ENCODE measurements at regions not wholly inside any gene's neighbourhood (a gene's known extent, or its start where the extent isn't known, plus 50 kb on each side); places are given as distances from the start of the nearest gene placed in this dataset.
"Not testable (repeated sequence)": the region's sequence is repeated elsewhere in the genome, so short reads cannot be mapped to it uniquely, and the experiment has no call there.

DNA sequence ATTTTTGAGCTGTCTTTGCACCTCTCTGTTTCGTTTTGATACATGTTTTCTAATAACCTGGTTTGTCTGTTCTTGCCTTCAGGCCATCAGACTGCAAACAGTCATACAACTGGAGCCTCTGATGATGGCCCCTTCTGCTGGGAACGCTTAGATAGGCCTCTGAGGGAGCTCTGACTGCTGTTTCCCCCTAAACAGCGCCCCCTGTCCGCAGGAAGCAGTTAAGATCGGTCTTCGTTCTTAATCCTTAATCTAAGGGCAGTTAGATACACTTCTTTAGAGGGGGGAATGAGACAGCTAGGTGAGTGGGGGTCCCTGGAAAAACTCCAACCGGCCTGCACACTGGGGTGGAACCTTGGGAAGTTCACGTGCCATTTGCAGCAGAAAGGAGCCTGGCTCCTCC, 1338.8 kb upstream of the SEL1L start:
- DNase-seq, result no peak

GRCh38 chr14:82878951-82879350, 1345.3 kb upstream of the SEL1L start:
- DNase-seq, result no peak

- DNase-seq, result no peak
Observed at GRCh38 chr14:82879949-82880535, 1346.4 kb upstream of the SEL1L start.

GRCh38 chr14:82886670-82887069, 1353.0 kb upstream of the SEL1L start:
- DNase-seq, result no peak

DNA sequence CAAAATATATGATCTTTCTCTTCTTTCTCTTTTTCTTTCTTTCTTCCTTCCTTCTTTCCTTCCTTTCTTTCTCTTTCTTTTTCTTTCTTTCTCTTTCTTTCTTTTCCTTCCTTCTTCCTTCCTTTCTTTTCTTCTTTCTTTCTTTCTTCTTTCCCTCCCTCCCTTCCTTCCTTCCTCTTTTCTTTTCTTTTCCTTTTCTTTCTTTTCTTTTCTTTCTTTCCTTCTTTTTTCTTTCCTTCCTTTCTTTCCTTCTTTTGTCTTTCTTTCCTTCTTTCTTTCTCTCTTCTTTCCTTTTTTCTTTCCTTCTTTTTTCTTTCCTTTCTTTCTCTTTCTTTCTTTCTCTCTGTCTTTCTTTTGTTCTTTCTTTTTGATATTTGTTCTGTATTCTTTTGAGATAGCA, 1356.0 kb upstream of the SEL1L start:
- DNase-seq, result no peak

GRCh38 chr14:82896476-82896875, 1362.8 kb upstream of the SEL1L start:
- DNase-seq, result no peak

DNA sequence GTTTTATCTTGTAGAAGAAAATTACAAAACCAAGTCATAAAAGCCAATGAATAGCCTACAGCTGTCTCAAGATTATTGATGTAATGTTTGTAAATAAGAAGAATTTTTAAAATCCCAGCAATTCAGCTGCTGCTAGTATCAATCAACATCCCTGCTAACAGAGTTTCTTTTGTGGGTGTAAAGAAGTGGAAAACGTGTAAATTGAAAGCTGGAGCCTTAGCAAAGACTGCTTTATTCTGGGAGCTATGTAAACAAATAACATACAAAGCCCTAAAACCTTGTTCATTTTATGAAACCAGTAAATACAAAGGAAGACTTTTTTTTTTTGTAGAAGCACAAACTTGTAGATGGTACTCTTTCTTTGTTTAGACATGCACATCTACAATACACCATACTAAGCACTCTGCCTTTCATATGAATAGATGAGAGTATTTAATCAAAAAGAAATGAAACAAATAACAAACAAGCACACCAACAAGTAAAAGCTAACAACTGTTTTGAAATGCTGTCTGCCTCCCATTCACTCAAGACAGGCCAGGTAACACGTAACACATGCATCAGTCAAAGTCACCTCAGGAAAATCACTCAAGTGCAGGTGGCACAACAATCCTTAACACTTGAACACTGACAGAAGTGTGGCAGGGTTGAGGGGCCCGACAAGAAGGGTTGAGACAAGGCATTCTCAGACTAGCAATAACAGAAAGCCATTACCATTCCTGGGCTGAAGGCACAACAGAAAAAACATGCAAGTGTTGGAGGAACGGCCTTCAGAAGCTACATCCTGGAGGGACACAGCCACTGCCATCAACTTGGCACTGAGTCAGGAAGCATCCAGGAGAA, 1364.0 kb upstream of the SEL1L start:
- DNase-seq, result no peak

- DNase-seq, result no peak
Observed at GRCh38 chr14:82905762-82906161, 1372.1 kb upstream of the SEL1L start.

GRCh38 chr14:82911930-82912329, 1378.3 kb upstream of the SEL1L start:
- DNase-seq, result no peak

GRCh38 chr14:82913396-82913795, 1379.7 kb upstream of the SEL1L start:
- no peak for DNase-seq

DNA sequence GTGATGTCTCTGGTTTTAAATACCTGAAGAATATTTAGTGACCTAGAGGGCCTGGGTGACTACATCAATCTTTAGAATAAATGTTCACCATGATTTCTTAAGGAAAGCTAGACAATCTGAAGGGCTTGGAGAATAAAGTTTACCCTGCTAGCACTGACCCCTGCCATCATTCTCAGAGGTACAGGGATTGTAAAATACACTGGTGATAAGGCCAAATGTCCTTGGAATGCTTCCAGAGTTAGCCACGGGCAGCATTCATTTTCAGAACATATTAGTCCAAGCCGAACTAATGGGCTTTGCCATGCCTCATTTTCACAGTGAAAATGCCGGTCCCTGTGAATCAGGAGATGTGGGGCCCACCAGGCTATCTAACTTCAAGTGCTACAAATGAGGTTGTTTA, 1381.7 kb upstream of the SEL1L start:
- DNase-seq, result no peak

DNA sequence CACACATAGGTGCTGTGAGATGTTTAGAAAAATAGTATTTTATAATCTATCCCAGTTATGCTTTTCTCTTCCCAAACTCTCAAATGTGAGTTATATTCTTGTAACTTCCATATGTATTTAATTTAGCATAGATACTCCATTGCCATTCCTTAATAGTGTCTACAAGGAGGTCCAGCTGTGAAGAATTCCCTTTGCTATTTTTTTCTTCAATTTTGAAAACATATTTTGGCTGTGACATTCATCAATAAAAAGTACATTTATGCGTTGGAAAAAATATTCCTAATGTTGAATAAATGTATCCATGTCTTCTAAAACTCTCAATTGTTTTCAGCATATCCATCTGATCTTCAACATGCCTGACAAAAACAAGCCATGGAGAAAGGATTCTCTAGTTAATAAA, 1402.0 kb upstream of the SEL1L start:
- no peak for DNase-seq

- DNase-seq, result no peak
Observed at GRCh38 chr14:82951171-82951570, 1417.5 kb upstream of the SEL1L start.

DNA sequence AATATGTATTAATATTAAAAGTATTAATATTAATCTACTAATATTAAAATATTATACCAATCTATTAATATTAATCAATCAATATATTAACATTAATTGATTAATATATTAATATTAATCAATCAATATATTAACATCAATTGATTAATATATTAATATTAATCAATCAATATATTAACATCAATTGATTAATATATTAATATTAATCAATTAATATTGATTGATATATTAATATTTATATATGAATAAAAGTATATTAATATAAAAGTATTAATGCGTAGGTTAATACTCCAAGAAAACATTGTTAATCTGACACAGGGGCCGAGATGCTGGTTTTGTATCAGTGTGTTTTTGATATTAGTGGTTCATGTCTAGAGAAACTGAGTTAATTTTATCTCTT, 1430.1 kb upstream of the SEL1L start:
- DNase-seq, result no peak

DNA sequence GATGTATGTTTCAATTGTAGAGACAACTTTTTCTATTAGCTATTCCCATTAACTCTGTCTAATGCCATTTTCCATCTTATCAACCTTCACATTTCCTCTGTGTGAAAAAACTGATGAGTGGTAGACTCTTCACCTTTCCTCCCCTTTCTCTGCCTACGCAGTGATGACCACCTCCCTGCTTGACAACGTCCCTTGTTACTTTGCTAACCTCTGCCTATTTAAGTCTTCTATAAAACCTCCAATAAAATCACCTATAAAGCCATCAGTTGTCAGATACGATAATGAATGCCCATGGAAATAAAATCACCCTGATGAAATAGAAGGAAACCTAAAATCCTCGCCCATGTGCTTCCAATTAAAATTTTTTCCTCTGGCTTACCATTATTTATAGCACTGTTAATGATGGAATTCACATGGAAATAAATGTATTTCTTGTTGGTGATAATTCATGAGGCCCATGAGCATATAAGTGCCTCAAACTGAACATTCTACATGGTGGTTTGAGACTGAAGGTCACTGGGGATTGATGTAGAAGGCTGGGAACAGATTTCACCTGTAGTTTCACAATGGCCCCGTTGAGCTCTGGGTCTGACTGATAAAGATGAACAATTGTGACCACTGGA, 1454.0 kb upstream of the SEL1L start:
- DNase-seq, result no peak

DNA sequence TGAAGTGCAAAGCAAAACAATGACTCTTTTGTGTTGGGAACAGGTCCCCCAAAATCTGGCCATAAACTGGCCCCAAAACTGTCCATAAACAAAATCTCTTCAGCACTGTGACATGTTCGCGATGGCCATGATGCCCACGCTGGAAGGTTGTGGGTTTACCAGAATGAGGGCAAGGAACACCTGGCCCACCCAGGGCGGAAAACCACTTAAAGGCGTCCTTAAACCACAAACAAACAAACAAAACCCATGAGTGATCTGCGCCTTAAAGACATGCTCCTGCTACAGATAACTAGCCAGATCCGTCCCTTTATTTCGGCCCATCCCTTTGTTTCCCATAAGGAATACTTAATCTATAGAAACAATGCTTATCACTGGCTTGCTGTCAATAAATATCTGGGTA, 1460.9 kb upstream of the SEL1L start:
- DNase-seq, result not testable (repeated sequence)

DNA sequence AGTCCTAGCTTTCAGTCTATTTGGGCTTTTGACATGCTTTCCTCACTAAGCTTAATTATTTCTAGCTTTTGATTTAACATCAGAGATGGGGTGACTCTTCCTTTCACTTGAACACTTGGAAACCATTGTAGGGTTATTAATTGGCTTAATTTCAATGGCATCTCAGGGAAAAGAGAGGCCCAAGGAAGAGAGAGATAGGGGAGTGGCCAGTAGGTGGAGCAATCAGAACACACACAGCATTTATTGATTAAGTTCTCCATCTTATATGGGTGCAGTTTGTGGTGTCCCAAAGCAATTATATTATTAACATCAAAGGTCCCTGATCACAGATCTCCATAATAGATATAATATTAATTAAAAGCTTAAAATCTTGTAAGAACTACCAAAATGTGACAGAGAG, 1466.1 kb upstream of the SEL1L start:
- DNase-seq, result no peak

GRCh38 chr14:83004456-83005006, 1470.9 kb upstream of the SEL1L start:
- no peak for DNase-seq

DNA sequence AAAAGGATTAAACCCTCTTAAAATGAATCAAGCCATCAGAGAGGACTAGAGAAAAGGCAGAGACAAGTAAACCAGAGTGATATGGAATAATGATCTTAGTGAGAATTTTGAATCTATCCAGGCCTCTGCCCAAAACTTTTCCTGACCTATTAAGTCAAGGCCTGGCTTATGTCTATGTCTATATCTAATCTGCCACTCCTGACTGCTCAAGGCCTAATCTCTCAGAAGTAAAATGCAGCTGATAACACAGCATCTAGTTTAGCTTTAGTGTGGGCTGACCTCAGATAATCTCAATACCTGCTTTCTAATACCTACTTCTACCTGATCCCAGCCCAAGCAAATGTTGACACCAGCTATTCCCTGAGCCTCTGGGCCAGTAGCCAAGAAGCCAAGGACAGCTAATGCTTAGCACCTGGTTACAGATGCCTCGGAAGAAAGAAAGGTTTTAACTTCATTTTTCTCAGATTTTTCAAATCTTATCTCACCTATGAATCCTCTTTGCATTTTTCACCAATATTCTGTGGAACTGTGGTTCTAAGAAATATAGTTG, 1472.5 kb upstream of the SEL1L start:
- DNase-seq, result no peak

DNA sequence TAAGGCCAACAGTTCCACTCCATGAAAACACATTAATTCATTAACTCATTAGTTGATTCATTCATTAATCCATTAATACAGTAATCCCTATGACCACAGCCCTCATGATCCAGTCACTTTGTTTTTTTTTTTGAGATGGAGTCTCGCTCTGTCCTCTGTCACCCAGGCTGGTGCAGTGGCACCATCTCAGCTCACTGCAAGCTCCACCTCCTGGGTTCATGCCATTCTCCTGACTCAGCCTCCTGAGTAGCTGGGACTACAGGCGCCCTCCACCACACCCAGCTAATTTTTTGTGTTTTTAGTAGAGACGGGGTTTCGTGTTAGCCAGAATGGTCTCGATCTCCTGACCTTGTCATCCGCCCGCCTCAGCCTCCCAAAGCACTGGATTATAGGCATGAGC, 1473.4 kb upstream of the SEL1L start:
- not testable (repeated sequence) for DNase-seq

DNA sequence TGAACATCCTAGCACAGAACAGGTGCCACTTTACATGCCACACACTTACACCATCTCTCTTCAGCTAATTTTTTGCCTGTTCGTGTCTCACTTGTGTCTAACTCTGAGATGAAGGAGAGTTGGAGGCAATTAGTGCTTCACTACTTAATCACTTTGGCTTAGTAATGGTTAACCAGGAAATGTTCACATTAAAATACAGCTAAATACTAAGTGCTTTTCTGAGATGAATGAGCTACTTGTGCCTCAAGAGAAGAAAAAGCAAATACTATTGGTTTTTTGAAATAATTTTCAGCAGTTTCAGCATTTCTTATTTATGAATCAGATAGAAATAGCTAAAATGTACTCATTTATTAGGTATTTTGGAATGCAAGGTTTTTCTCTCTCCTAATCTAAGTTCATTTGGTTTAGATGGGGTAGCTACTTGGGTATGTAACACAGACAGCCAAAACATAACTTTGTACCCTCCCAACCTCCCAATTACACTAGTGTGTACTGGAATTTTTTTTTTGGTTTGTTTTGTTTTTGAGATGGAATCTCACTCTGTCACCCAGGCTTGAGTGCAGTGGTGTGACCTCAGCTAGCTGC, 1474.1 kb upstream of the SEL1L start:
- DNase-seq, result no peak

GRCh38 chr14:83017296-83017695, 1483.6 kb upstream of the SEL1L start:
- no peak for DNase-seq

DNA sequence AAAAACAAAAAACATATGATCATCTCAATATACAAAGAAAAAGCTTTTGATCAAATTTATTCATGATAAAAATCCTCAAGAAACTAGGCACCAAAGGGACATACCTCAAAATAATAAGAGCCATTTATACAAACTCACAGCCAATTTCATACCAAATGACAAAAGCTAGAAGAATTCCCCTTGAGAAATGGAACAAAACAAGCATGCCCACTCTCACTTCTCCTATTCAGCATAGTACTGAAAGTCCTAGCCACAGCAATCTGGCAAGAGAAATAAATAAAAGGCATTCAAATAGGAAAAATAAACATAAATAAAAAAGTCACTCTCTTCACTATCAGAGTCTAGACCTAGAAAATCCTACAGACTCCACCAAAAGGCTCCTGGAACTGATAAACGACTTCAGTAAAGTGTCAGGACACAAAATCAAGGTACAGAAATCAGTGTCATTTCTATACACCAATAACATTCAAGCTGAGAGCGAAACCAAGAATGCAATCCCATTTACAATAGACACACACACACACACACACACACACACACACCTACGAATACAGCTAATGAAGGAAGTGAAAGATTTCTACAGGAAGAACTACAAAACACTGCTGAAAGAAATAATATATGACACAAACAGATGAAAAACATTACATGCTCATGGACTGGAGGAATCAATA, 1486.2 kb upstream of the SEL1L start:
- no peak for DNase-seq

Data from stimulated activated CD8-positive, alpha-beta memory T cell treated with anti-CD3 and anti-CD28 coated beads, Interleukin-4, amount 100 ng/mL, for 48 hours (primary cell).